Osteocyte (in vitro differentiated cells): ENCODE measurements at regions not wholly inside any gene's neighbourhood (a gene's known extent, or its start where the extent isn't known, plus 50 kb on each side); places are given as distances from the start of the nearest gene placed in this dataset.

Source experiments
- DNase-seq: peaks from one replicate; pipeline ENCODE4 v3.0.0; 2021; ENCODE audit warnings: mixed read lengths; ENCODE audit not compliant: unreplicated experiment; ENCODE audit errors: extremely low spot score
- H3K27ac Mint-ChIP-seq: one replicate; pipeline ENCODE4 v1.8.0; 2021; ENCODE audit warnings: mild to moderate bottlenecking, mixed read lengths; ENCODE audit not compliant: unreplicated experiment
- H3K27me3 Mint-ChIP-seq: one replicate; pipeline ENCODE4 v1.8.0; 2021; ENCODE audit warnings: mixed read lengths; ENCODE audit not compliant: unreplicated experiment
- H3K36me3 Mint-ChIP-seq: one replicate; pipeline ENCODE4 v1.8.0; 2021; ENCODE audit warnings: mixed read lengths; ENCODE audit not compliant: unreplicated experiment
- H3K4me1 Mint-ChIP-seq: one replicate; pipeline ENCODE4 v1.8.0; 2021; ENCODE audit warnings: mixed read lengths; ENCODE audit not compliant: unreplicated experiment
- H3K4me3 Mint-ChIP-seq: one replicate; pipeline ENCODE4 v1.8.0; 2021; ENCODE audit warnings: mild to moderate bottlenecking, moderate library complexity, mixed read lengths; ENCODE audit not compliant: unreplicated experiment
- H3K9me3 Mint-ChIP-seq: one replicate; pipeline ENCODE4 v1.8.0; 2021; ENCODE audit warnings: mixed read lengths; ENCODE audit not compliant: unreplicated experiment
- CTCF ChIP-seq: fragments of 200-600 bp; sonication (generic); IDR thresholded peaks from 2 replicates; pipeline ENCODE4 v1.5.0; 2021; ENCODE audit warnings: antibody characterized with exemption, mild to moderate bottlenecking, moderate library complexity

- no peaks in the 10 kb centered on the region for H3K36me3 Mint-ChIP-seq
- H3K27ac Mint-ChIP-seq, result no peak overlapping the region
- no peak for DNase-seq
- H3K4me1 Mint-ChIP-seq, result no peaks in the 10 kb centered on the region
- no peak overlapping the region for H3K4me3 Mint-ChIP-seq
- H3K27me3 Mint-ChIP-seq, result no peaks in the 10 kb centered on the region
- peaks cover 10% of the 10 kb centered on the region for H3K9me3 Mint-ChIP-seq
- no peak for TF ChIP-seq CTCF
Measured at GRCh38 chr12:17084831-17085230, 478.9 kb upstream of the LMO3 start.

GRCh38 chr12:17079251-17079909, 473.4 kb upstream of the LMO3 start:
- no peaks in the 10 kb centered on the region for H3K4me1 Mint-ChIP-seq
- no peak for TF ChIP-seq CTCF
- no peak overlapping the region for H3K4me3 Mint-ChIP-seq
- H3K9me3 Mint-ChIP-seq, result no peaks in the 10 kb centered on the region
- no peaks in the 10 kb centered on the region for H3K36me3 Mint-ChIP-seq
- no peak for DNase-seq
- no peak overlapping the region for H3K27ac Mint-ChIP-seq
- no peaks in the 10 kb centered on the region for H3K27me3 Mint-ChIP-seq

- no peak for TF ChIP-seq CTCF
- H3K27ac Mint-ChIP-seq, result no peak overlapping the region
- no peak overlapping the region for H3K4me3 Mint-ChIP-seq
- no peaks in the 10 kb centered on the region for H3K4me1 Mint-ChIP-seq
- H3K27me3 Mint-ChIP-seq, result no peaks in the 10 kb centered on the region
- no peaks in the 10 kb centered on the region for H3K9me3 Mint-ChIP-seq
- DNase-seq, result no peak
- no peaks in the 10 kb centered on the region for H3K36me3 Mint-ChIP-seq
Measured at GRCh38 chr12:17077594-17077993, 471.6 kb upstream of the LMO3 start.

- Mint-ChIP-seq H3K4me1 (no peaks in the 10 kb centered on the region), H3K36me3 (no peaks in the 10 kb centered on the region), H3K27ac (no peak overlapping the region), H3K27me3 (no peaks in the 10 kb centered on the region), H3K4me3 (no peak overlapping the region), H3K9me3 (no peaks in the 10 kb centered on the region)
- TF ChIP-seq CTCF, result no peak
- DNase-seq, result no peak
Measured at GRCh38 chr12:17076811-17077210, 470.8 kb upstream of the LMO3 start.

- no peak for DNase-seq
- no peak overlapping the region for H3K27ac Mint-ChIP-seq
- no peaks in the 10 kb centered on the region for H3K4me1 Mint-ChIP-seq
Measured at GRCh38 chr12:17076028-17076744, 470.2 kb upstream of the LMO3 start.

More at GRCh38 chr12:17076028-17076744, 470.2 kb upstream of the LMO3 start:
- no peaks in the 10 kb centered on the region for H3K36me3 Mint-ChIP-seq
- no peaks in the 10 kb centered on the region for H3K27me3 Mint-ChIP-seq
- H3K4me3 Mint-ChIP-seq, result no peak overlapping the region
- H3K9me3 Mint-ChIP-seq, result no peaks in the 10 kb centered on the region
- no peak for TF ChIP-seq CTCF
